Right lobe of liver (tissue), 6 donors: ENCODE measurements at regions not wholly inside any gene's neighbourhood (a gene's known extent, or its start where the extent isn't known, plus 50 kb on each side); places are given as distances from the start of the nearest gene placed in this dataset.

Experiments
- ATAC-seq, 4 donors: fragments of 200-7000 bp; cut with Tn5 transposase; one replicate each; pipeline ENCODE4 v1.9.1; 2020; ENCODE audit warnings: mild to moderate bottlenecking in 4 of 4, moderate library complexity in 4 of 4
- DNase-seq, 3 donors: peaks; one replicate each; pipeline ENCODE4 v3.0.0-alpha.2; 2020
- H3K27ac ChIP-seq, 3 donors: fragments of 200-600 bp; one replicate each; pipeline ENCODE4 v1.8.0; 2022
- H3K27me3 ChIP-seq, 2 donors: fragments of 200-600 bp; one replicate each; pipeline ENCODE4 v1.8.0; 2022
- H3K36me3 ChIP-seq, 4 donors: fragments of 200-600 bp; sonication (generic) in 1 of 4; one replicate each; pipeline versions ENCODE4 v1.5.1 to v1.8.0; 2017 to 2022; ENCODE audit warnings: control low read depth in 1 of 4
- H3K4me1 ChIP-seq, 4 donors: fragments of 200-600 bp; sonication (generic) in 1 of 4; one replicate each; pipeline versions ENCODE4 v1.5.1 to v1.8.0; 2017 to 2022; ENCODE audit warnings: control low read depth in 1 of 4
- H3K4me3 ChIP-seq, 3 donors: fragments of 200-600 bp; one replicate each; pipeline ENCODE4 v1.8.0; 2022
- H3K9me3 ChIP-seq, 4 donors: fragments of 200-600 bp; sonication (generic) in 1 of 4; one replicate each; pipeline versions ENCODE4 v1.5.1 to v1.8.0; 2017 to 2022; ENCODE audit warnings: control low read depth in 1 of 4
- POLR2A ChIP-seq: fragments of 450-650 bp; IDR thresholded peaks from one replicate; pipeline ENCODE4 v1.6.1; 2017; ENCODE audit warnings: antibody characterized with exemption, mild to moderate bottlenecking
- WGBS: methylation state at CpG from one replicate; pipeline ENCODE4 v1.1.6; 2018; ENCODE audit warnings: low coverage, low lambda C conversion rate; ENCODE audit not compliant: insufficient coverage; ENCODE audit errors: missing lambda C conversion rate; 5-methylcytosine and 5-hydroxymethylcytosine counted together
- intact Hi-C, 2 donors: fragments of 100-400 bp; cut with DNase I; formaldehyde crosslinking; loops; one replicate each; pipeline versions ENCODE4 v1.11.2 to v1.14.1; 2022
- TF ChIP-seq, protein P1 (sequence below), 4 donors: fragments of 200-600 bp in 3 of 4; fragments of 450-650 bp in 1 of 4; IDR thresholded peaks; one replicate each; pipeline versions ENCODE4 v1.5.1 to v1.8.0; 2016 to 2022; ENCODE audit warnings: antibody characterized with exemption in 4 of 4, mild to moderate bottlenecking in 2 of 4
- donor health status: DM: no; HTN: yes; CAD: no.
- donor health status: DM: no; HTN: no; CAD: no.
- donor health status: DM: no; HTN: no; CAD: no.
- donor health status: DM: no; HTN: yes; CAD: no.
- donor health status: DM: no; HTN: yes; CAD: no.

DNA sequence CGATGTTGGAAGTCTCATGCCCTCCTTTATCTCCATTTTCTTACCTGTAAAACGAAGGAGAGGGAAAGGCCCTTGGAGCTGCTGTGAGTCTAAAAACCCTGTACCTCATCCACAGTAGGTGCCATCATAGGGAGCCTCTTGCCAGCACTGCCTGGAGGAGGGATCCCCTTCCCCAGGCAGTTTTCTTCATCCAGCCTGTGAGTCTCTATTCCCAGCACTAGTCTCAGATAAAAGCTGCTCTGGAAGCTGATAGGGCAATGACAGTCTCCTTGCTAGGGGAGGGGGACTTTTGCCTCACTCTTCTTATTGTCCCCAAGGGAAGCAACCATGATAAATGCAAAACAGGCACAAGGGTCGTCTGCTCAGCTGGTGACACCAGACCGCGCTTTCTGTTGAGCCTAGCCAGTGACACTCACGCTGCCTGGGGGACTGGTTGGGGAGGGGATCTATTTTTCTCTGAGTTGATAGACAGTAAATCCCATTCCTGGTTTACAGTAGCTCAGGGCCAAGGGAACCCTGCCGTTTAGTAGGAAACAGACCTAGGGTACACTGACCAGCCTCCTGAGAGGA lies 139.5 kb upstream of the NABP1 start:
- no peak overlapping the region for H3K27ac ChIP-seq
- intact Hi-C loops: no loop called here
- no peak for TF ChIP-seq POLR2A
- TF ChIP-seq, protein P1, sequence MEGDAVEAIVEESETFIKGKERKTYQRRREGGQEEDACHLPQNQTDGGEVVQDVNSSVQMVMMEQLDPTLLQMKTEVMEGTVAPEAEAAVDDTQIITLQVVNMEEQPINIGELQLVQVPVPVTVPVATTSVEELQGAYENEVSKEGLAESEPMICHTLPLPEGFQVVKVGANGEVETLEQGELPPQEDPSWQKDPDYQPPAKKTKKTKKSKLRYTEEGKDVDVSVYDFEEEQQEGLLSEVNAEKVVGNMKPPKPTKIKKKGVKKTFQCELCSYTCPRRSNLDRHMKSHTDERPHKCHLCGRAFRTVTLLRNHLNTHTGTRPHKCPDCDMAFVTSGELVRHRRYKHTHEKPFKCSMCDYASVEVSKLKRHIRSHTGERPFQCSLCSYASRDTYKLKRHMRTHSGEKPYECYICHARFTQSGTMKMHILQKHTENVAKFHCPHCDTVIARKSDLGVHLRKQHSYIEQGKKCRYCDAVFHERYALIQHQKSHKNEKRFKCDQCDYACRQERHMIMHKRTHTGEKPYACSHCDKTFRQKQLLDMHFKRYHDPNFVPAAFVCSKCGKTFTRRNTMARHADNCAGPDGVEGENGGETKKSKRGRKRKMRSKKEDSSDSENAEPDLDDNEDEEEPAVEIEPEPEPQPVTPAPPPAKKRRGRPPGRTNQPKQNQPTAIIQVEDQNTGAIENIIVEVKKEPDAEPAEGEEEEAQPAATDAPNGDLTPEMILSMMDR (IDR thresholded peaks at IDR 0.05): no peak
- DNase-seq (no peak), ATAC-seq (no peak)
- 54% methylated on average over 2 of the region's 7 CpGs for WGBS
- no peak overlapping the region for H3K4me3 ChIP-seq
- H3K36me3 ChIP-seq: no peaks in the 10 kb centered on the region
- no peaks in the 10 kb centered on the region for H3K4me1 ChIP-seq
- H3K27me3 ChIP-seq: no peaks in the 10 kb centered on the region
- no peaks in the 10 kb centered on the region for H3K9me3 ChIP-seq

DNA sequence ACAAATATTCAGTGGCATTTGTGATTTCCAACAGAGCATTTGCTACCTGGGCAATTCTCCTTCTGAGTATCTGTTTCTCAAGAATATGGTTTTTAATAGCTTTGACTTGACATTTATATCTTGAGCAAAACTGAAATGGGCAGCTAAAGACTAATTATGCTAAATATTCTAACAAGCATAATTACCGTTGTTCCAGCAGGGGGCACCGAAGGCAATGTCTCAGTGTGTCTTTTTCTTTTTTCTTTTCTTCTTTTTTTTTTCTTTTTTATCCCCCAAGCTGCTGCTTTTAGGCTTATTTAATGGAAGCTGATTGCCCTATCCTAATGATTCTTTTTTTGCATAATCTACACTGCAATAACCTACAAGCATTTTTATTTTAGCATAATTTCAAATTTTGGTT lies 138.9 kb upstream of the NABP1 start:
- WGBS: 11% methylated on average over 2 of the region's 2 CpGs
- DNase-seq: no peak
- intact Hi-C loops: no loop called here

GRCh38 chr2:191540681-191541080 lies 137.3 kb upstream of the NABP1 start:
- no peaks in the 10 kb centered on the region for H3K27me3 ChIP-seq
- 88% methylated on average over 2 of the region's 2 CpGs for WGBS
- H3K36me3 ChIP-seq: no peaks in the 10 kb centered on the region
- no peak overlapping the region for H3K4me3 ChIP-seq
- no peak for ATAC-seq
- no peaks in the 10 kb centered on the region for H3K9me3 ChIP-seq
- no peak for DNase-seq
- intact Hi-C loops: no loop called here
- no peaks in the 10 kb centered on the region for H3K4me1 ChIP-seq
- no peak for TF ChIP-seq POLR2A
- TF ChIP-seq, protein P1 (IDR thresholded peaks at IDR 0.05): no peak
- no peak overlapping the region for H3K27ac ChIP-seq

More for the DNA sequence above, 138.9 kb upstream of the NABP1 start:
- H3K9me3 ChIP-seq: no peaks in the 10 kb centered on the region
- H3K4me3 ChIP-seq: no peak overlapping the region
- no peaks in the 10 kb centered on the region for H3K27me3 ChIP-seq
- TF ChIP-seq POLR2A: no peak
- TF ChIP-seq, protein P1 (IDR thresholded peaks at IDR 0.05): peak; percentile 27 to 55 (median 53)
- no peak for ATAC-seq
- H3K27ac ChIP-seq: no peak overlapping the region
- H3K4me1 ChIP-seq: no peaks in the 10 kb centered on the region
- H3K36me3 ChIP-seq: no peaks in the 10 kb centered on the region

- H3K27me3 ChIP-seq: no peaks in the 10 kb centered on the region
- DNase-seq (no peak), ATAC-seq (no peak)
- TF ChIP-seq, protein P1 (IDR thresholded peaks at IDR 0.05): no peak
- TF ChIP-seq POLR2A: no peak
- H3K36me3 ChIP-seq: no peaks in the 10 kb centered on the region
- 40% methylated on average over 2 of the region's 2 CpGs for WGBS
- H3K4me1 ChIP-seq: no peaks in the 10 kb centered on the region
- no peaks in the 10 kb centered on the region for H3K9me3 ChIP-seq
- intact Hi-C loops: no loop called here
- H3K4me3 ChIP-seq: no peak overlapping the region
- H3K27ac ChIP-seq: no peak overlapping the region
Measured at GRCh38 chr2:191543708-191544107, 134.2 kb upstream of the NABP1 start.
